ENCODE measurements at regions not wholly inside any gene's neighbourhood (a gene's known extent, or its start where the extent isn't known, plus 50 kb on each side); places are given as distances from the start of the nearest gene placed in this dataset.

- no peaks in the 10 kb centered on the region for H3K36me3 ChIP-seq (ENCODE audit: insufficient read depth)
- H3K4me2 ChIP-seq: no peak overlapping the region
- H3F3A ChIP-seq (replicated peaks; ENCODE audit: low read depth): no peaks in the 10 kb centered on the region
- no peaks in the 10 kb centered on the region for H3K27me3 ChIP-seq (ENCODE audit: insufficient read depth)
- H3K4me1 ChIP-seq (ENCODE audit: insufficient read depth): no peaks in the 10 kb centered on the region
- Mint-ChIP-seq H3K27me3 (ENCODE audit: insufficient read depth, low read depth, poor library complexity) (no peaks in the 10 kb centered on the region), H3K4me1 (no peaks in the 10 kb centered on the region), H3K9me3 (no peaks in the 10 kb centered on the region), H3K36me3 (ENCODE audit: low read depth) (no peaks in the 10 kb centered on the region), H3K4me3 (no peak overlapping the region), H3K27ac (no peak overlapping the region)
- no peak overlapping the region for H3K27ac ChIP-seq (ENCODE audit: low read depth)
- ATAC-seq: no peak
- no peak for TF ChIP-seq REST (IDR thresholded peaks at IDR 0.05; ENCODE audit: unreplicated experiment)
- TF ChIP-seq NANOG (IDR thresholded peaks at IDR 0.05; ENCODE audit: borderline replicate concordance): no peak
- TF ChIP-seq EZH2 (IDR thresholded peaks at IDR 0.05; ENCODE audit: low read depth, unreplicated experiment): no peak
- TF ChIP-seq JUNB (IDR thresholded peaks at IDR 0.05; ENCODE audit: unreplicated experiment): no peak
- TF ChIP-seq ZNF331 (CRISPR knock-in tag; IDR thresholded peaks at IDR 0.05; ENCODE audit: low read depth): no peak
- no peak for TF ChIP-seq ZNF462 (CRISPR knock-in tag; IDR thresholded peaks at IDR 0.05)
- TF ChIP-seq STAT1 (IDR thresholded peaks at IDR 0.05; ENCODE audit: unreplicated experiment): no peak
- TF ChIP-seq EZH2phosphoT487 (IDR thresholded peaks at IDR 0.05; ENCODE audit: unreplicated experiment): no peak
- TF ChIP-seq CREB1 (CRISPR knock-in tag; IDR thresholded peaks at IDR 0.05; ENCODE audit: low read depth): no peak
- no peak for TF ChIP-seq ETS1 (IDR thresholded peaks at IDR 0.05)
- TF ChIP-seq CTCF (conservative IDR thresholded peaks at IDR 0.05; ENCODE audit: low read depth in 2 of 2): no peak
- TF ChIP-seq ZNF114 (CRISPR knock-in tag; IDR thresholded peaks at IDR 0.05): no peak
- no peak for TF ChIP-seq POLR2AphosphoS5 (IDR thresholded peaks at IDR 0.05; ENCODE audit: low read depth)
- H2AFZ ChIP-seq: no peak overlapping the region
- no peaks in the 10 kb centered on the region for H3K79me2 ChIP-seq (replicated peaks; ENCODE audit: insufficient read depth)
- no peak for DNase-seq (ENCODE audit: low spot score)
- no peak overlapping the region for H3K4me3 ChIP-seq
- no peaks in the 10 kb centered on the region for H4K20me1 ChIP-seq (replicated peaks; ENCODE audit: insufficient read depth)
- no peaks in the 10 kb centered on the region for H3K9me2 ChIP-seq (ENCODE audit: insufficient read depth)
Observed at GRCh38 chr2:196336715-196337114, 165.3 kb upstream of the STK17B start.

Measured in GM23338 (cell line).